Activated naive CD8-positive, alpha-beta T cell treated with anti-CD3 and anti-CD28 coated beads, Interleukin-2, amount 50 U/mL, for 16 hours (primary cell): ENCODE measurements at regions not wholly inside any gene's neighbourhood (a gene's known extent, or its start where the extent isn't known, plus 50 kb on each side); places are given as distances from the start of the nearest gene placed in this dataset.
"Not testable (repeated sequence)": the region's sequence is repeated elsewhere in the genome, so short reads cannot be mapped to it uniquely, and the experiment has no call there.

Experiments used
- DNase-seq: peaks from one replicate; pipeline ENCODE4 v3.0.0-alpha.2; 2020; ENCODE audit warnings: low read depth, low spot score

DNA sequence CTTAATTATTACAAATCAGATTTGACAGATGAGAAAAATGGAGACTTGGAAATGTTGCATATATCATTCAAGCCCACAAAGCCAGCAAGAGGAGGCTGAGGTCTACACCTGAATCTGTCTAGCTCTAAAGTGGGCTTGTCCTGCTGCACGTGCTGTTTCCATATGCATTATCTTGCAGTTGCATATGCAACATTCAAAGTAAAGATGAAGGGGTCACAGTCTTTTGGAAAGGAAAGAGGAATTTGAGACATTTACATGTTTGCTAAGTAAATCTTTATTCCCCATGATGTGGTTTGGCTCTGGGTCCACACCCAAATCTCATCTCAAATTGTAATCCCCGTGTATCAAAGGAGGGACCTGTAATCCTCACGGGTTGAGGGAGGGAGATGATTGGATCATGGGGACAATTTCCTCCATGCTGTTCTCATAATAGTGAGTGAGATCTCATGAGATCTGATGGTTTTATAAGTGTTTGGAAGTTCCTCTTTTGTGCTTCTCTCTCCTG, 98.3 kb downstream of the BACH1 start:
- DNase-seq = no peak

DNA sequence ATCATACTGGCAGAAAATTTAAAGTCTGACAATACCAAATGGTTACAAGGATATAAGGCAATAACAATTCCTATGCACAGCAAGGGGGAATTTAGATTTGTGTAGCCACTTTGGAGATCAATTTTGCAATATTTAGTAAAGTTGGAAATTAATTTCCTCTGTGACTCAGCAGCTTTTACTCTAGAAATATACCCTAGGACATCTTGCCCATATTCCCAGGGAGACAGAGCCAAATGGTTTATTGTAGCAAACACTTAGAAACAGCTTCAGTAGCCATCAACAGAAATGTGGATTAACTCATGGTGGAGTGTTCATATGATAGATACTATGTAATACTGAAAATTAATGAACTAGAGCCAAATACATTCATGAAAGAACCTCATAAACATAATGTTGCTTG, 104.6 kb downstream of the BACH1 start:
- DNase-seq = no peak

DNA sequence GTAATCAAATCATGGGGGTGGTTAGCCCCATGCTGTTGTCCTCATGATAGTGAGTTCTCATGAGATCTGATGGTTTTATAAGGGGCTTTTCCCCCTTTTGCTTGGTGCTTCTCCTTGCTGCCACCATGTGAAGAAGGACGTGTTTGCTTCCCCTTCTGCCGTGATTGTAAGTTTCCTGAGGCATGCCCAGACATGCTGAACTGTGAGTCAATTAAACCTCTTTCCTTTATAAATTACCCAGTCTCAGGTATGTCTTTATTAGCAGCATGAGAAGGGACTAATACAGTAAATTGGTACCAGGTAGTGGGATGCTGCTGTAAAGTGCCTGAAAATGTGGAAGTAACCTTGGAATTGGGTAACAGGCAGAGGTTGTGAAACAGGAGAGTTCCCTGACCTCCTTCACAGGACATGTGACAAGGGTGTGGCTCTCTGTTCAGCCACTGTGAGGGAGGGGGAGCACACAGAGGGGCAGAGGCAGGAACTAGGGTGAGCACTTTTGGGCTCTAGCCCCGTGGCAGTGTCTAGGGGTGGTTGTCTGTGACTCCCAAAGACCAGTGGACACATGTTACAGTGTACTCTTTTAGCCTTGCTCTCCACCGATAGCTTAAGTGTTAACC, 105.3 kb downstream of the BACH1 start:
- DNase-seq = no peak

DNA sequence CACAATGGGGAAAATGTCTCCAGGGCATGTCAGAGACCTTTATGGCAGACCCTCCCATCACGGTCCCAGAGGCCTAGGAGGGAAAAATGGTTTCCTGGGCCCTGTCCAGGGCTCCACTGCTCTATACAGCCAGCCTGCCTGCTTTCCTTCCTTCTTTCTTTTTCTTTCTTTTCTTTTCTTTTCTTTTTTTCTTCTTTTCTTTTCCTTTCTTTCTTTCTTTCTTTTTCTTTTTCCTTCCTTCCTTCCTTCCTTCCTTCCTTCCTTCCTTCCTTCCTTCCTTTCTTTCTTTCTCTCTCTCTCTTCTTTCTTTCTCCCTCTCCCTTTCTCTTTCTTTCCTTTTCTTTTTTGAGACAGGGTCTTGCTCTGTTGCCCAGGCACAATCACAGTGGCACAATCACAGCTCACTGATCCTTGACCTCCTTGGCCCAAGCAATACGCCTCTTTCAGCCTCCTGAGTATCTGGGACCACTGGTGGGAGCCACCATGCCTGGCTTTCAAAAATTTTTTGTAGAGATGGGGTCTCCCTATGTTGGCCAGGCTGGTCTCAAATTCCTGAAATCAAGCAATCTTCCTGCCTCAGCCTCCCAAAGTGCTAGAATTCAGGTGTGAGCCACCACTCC, 106.9 kb downstream of the BACH1 start:
- no peak for DNase-seq

DNA sequence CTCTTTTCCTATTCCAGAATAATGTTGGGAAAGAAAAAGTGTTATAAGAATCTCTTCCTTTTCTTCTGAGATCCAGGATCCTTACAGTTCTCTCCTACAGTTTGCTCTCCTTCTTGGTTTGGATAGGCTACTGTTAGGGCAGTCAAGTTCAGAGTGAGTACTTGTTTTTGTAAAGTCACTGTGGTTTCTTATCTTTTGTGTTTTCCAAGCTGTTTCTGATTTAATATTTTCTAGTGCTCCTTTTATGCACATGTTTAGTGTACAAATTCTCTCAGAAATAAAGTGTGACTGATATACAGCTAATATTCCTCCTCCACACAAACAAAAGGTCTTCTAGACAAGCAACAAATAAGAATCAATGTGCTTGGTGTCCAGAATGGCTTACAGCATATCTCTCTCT, 107.7 kb downstream of the BACH1 start:
- no peak for DNase-seq

DNA sequence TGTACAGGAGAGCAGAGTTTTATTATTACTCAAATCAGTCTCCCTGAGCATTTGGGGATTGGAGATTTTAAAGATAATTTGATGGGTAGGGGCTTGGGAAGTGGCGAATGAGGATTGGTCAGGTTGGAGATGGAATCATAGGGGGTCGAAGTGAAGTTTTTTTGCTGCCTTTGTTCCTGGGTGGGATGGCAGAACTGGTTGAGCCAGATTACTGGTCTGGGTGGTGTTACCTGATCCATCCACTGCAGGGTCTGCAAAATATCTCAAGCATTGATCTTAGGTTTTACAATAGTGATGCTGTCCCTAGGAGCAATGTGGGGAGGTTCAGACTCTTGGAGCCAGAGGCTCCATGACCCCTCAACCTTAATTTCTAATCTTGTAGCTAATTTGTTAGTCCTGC, 108.8 kb downstream of the BACH1 start:
- DNase-seq = no peak

DNA sequence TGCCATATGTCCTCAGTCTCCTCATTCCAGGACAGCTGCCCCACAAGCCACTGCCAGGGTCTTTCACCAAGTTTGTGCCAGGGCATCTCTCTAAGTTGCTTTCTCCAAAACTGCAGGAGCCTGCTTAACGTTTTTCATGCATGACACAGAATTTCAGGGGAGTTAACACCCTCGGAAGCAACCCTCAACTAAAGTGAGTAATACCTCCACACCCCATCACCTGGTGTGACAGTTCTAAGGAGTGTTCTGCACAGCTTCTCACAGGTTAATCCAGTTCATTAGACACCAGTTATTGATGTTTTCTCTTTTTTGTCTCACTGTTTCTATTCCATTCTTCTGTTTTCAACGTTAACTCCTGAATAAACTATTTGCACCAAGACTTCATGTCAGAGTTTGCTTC, 115.0 kb downstream of the BACH1 start:
- no peak for DNase-seq

DNA sequence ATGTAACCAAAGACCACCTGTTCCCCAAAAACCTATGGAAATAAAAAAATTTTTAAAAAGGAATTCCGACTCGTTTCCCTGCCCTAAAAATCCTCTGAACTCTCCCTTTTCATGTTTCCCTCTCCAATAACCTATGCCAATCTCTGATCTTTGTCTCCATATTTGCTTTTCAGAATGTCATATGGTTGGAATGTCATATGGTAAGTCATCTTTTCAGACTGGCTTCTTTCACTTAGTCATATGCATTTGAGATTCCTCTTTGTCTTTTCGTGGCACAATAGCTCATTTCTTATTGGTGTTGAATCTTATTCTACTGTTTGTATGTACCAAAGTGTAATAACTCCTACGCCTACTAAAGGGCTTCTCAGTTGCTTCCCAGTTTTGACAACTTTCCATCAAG, 117.5 kb downstream of the BACH1 start:
- DNase-seq = no peak

DNA sequence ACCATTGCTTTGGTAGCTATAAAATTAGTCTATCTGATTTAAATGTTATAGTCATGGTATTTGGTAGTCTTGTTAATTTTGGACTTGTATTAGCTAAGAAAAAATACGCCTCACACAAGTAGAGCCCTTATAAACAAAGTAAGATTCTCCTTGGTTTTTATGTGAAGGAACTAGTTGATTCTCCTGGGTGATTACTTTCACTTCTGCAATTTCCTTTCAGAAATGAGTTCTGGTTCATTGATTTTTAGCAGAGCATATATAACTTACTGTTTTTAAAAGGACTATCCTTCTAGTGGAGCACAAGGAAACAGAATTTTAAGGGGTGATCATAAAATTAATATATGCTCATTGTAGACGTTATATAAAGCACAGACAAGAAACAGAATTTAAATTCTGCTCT, 120.1 kb downstream of the BACH1 start:
- DNase-seq = no peak

DNA sequence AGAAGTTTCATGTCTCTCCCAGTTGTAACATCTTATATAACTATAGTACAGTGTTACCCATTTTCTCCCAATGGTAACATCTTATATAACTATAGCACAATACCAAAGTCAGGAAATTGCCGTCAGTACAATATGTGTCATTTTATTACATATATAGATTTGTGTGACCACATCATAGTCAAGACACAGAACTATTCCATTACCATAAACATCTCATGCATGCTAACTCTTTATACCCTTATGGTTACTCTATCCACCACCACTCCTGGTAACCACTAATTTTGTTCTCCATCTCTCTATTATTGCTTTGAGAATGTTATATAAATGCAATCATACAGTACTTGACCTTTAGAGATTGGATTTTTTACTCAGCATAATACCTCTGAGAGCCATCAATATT, 120.7 kb downstream of the BACH1 start:
- no peak for DNase-seq

DNA sequence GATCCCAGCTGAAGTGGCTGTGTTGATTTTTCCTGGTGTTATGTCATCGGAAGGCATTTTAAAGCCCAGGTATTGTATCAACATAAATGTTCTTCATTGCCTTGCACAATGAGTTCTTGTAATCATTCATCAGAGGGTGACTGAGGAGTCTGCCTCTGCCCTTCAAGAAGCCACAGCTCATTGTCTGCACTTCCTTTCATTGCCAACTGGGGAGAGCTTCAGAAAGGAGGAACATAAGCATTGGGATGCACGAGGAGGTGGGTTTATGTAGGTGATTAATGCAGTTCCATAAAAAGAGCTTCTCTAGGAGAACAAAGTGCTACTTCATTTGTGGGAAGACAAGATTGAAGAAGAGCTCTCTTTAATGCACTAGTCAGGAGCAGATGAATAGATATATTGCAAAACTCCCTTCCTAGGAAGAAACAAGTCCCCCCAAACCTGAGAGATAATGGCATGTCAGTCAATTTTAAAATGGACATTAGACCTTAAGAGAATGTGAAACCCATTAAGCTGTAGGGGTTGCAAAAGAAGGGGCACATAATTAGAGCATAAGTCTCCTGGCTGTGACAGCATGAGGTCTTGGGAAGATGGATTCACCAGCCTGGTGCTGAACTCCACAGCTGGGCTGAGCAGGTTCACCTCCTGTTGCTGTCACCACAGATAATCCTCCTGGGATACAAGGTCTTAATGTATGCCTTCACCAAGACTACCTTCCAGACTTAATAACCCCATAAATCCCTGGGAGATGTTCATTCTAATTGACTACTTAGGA, 124.6 kb downstream of the BACH1 start:
- no peak for DNase-seq

DNA sequence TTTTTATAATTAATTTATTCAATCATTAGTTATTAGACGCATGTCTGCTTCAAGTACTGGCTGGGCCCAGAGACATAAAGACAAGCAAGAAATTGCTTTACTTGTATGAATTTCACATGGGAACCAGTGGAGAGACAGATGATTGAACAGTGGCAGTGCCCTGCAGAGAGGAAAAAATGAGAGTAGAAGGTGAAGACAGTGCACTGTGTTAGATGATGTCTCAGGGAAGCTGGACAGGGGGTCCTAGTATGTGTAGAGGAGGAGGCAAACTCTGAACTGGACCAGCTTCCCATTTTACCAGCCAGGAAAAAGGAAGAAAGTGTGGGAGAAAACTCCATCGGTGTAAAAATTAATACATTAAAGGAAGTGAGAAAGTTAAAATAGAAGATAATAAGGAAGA, 126.0 kb downstream of the BACH1 start:
- DNase-seq = no peak

DNA sequence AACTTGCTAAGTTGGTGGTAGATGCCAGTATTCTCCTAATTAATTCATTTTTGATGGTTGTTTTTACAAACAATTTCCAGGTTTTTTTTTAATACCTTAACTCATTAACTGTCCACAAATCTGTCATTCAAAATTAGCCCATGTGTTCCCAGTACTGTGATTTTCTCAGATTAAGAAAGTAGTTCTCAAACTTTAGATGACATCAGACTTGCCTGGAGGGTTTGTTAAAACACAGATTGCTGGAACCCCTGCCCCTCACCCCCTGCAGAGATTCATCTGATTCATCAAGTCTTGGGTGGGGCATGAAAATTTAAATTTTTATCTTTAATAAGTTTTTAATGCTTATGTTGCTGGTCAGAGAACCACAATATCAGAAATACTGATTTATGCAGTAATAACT, 130.5 kb downstream of the BACH1 start:
- DNase-seq = no peak

DNA sequence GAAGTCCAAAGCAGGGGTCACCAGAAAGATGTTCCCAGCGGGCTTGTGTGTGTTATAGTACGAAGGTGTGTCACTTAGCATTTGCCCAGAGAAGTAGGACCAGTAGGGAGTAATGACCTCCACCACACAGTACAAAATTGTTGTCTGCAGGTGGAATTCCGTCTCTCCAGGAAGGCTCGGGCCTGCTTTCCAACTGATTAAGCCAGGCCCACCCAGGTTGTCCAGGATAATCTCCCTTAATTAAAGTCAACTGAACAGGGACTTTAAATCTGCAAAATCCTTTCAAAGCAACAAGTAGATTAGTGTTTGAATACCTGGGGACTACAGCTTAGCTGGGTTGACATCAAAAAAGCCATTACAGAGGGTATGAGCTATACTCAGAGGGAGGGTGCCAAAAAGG, 131.3 kb downstream of the BACH1 start:
- no peak for DNase-seq

DNA sequence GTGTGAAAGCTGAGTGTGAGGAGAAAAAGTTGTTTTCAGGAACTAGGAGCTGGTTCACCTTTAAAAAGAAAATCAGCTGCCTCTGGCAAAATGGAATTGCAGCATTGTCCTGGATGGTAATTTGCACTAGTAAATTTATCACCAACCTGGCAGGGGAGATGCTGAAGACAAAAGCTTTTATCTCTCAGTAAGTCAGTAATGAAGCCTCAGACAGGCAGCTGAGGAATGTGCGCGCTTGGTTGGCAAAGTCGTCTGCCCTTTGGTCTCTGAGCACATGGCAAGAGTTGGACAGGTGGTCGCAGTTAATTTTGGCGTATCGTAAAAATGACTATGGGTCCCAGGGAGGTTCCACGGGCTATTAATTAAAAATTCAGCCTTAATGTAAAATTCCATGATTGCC, 131.9 kb downstream of the BACH1 start:
- DNase-seq = no peak

DNA sequence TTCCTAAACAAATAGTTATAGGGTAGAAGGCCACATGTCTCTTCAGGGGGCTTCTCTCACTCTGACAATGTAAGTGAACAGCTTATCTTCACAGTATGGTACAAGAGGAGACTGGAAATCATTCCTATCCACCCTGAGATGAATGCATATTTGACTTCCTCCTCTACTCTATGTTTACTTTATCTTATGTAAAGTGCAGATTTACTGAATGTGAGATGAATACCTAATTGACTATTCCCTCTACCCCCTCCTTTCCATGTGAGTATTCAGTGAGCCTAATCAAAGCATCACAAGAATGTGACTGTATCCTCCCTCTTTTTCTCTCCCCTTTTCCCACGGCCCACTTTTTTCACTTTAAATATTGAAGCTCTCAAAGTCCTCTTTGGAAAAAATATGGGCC, 132.5 kb downstream of the BACH1 start:
- DNase-seq = no peak

DNA sequence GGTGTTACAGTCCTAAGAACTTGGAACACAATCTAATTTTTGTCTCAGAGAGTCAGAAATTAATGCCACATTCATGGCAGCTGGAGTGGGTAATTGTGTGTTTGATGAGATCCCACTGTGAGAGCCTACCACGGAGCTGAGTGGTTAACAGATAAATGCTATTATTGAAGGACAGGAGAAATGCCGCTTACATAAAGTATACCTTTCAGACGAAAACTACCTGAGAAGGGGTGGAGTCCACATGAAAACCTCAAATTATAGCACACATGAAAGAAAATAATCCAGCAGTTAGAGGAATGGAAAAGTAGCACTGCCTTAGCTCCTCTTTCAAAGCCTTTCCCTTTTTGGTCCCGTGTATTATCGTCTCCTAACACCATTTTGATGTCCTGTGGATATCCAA, 133.0 kb downstream of the BACH1 start:
- no peak for DNase-seq

DNA sequence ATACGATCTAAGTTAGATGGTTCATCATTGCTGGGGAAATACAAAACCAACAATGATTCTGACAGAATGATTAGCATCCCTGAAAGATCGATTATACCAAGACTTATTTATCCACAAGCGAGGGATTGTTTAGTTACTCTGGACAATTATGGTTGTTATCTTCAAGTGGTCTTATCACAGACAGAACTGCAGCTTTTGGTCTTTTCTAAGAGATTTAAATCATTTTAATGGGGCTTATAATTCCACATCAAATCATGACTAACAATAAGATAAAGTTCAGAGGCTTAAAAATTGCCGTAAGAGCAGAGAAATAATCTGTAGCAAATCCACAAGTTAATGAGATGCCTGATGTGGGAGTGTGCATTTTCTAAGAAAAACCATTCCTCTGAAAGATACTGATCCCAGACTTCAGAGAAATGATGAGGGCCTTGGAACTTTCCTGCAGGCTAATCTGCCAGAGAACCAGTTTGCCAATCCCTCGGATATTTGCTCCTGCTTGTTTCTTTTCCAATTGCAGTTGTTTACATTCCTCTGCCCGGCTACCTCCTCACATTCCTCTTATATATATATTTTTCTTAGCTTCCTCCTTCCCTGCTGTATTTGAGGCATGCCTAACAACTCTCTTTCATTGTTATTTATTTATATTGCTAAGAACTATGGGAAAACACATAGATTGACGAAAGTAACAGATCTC, 134.8 kb downstream of the BACH1 start:
- no peak for DNase-seq

DNA sequence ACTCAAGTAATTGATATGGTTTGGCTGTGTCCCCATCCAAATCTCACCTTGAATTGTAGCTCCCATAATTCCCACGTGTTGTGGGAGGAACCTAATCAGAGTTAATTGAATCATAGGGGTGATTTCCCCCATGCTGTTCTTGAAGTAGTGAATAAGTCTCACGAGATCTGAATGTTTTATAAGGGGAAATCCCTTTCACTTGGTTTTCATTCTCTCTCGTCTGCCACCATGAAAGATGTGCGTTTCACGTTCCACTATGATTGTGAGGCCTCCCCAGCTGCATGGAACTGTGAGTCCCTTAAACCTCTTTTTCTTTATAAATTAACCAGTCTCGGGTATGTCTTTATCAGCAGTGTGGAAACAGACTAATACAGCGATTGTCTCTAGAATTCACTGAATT, 135.4 kb downstream of the BACH1 start:
- no peak for DNase-seq

DNA sequence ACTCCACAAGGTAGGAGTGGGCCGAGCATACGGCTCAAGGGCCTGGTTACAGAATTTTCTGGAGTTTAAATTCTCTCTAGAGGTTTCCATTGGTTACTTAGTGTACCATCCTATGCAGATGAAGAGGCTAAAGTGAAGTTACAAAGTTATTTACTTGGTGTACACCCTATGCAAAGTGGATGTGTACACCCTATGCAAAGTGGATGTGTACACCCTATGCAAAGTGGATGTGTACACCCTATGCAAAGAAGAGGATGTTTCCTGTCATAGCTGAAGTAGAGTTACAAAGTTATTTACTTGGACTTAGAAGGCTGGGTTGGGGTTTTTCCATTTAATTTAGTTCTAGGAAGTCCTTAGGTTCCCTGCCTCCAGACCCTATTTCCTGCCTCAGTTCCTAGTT, 136.3 kb downstream of the BACH1 start:
- DNase-seq = not testable (repeated sequence)

DNA sequence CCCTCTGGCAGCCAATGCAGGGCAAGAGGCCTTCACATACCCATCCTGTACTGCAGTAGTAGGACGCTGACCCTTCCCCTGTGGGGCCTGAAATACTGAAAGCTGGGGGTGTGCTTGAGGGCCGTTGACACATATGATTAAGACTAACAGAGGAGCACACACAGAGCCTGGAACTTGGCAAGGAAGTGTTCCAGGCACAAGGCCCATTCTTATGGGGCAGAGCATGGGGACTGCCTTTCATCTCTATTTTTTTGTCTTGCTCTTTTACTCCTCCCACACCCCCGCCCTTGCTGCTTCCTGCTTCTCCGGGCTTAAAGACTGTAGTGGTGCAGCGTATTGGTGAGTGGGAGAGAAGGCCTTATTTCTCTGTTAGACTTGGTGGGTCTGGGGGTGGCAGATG, 137.4 kb downstream of the BACH1 start:
- DNase-seq = peak; percentile 4

DNA sequence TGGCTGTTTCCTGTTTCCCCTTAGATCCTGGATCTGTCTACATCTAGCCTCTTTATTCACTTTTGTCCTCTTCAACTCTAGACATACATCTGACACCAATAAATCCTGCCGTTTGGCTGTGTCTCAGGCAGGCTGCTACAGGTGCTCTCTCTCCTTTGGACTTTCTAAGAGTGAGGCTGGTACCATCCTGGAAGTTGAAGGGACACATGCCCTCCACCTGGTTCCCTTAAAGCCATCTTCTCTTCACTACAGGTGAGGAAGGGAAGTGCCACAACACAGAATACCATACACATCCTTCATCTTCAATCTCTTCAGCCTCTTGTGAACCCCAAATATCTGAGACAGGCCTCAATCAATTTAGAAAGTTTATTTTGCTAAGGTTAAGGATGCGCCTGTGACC, 137.9 kb downstream of the BACH1 start:
- DNase-seq = no peak
